ENCODE measurements at regions not wholly inside any gene's neighbourhood (a gene's known extent, or its start where the extent isn't known, plus 50 kb on each side); places are given as distances from the start of the nearest gene placed in this dataset.
A peak's percentile ranks its signal among the peaks of the same experiment; 100 is the strongest.

- TF ChIP-seq REST (IDR thresholded peaks at IDR 0.05; ENCODE audit: unreplicated experiment) = no peak
- no peak for TF ChIP-seq CREB1 (CRISPR knock-in tag; IDR thresholded peaks at IDR 0.05; ENCODE audit: low read depth)
- TF ChIP-seq JUNB (IDR thresholded peaks at IDR 0.05; ENCODE audit: unreplicated experiment) = no peak
- no peak for TF ChIP-seq ZNF331 (CRISPR knock-in tag; IDR thresholded peaks at IDR 0.05; ENCODE audit: low read depth)
These were observed 189.5 kb downstream of the NSUN3 start (continued) for GRCh38 chr3:94252316-94252715.

GRCh38 chr3:94256888-94257813 lies 194.3 kb downstream of the NSUN3 start:
- Mint-ChIP-seq H3K27ac (no peak overlapping the region), H3K36me3 (ENCODE audit: low read depth) (peaks cover 12% of the 10 kb centered on the region)

More at GRCh38 chr3:94256888-94257813, 194.3 kb downstream of the NSUN3 start:
- H3K79me2 ChIP-seq (replicated peaks; ENCODE audit: insufficient read depth) = no peaks in the 10 kb centered on the region
- no peaks in the 10 kb centered on the region for H3K27me3 Mint-ChIP-seq (ENCODE audit: insufficient read depth, low read depth, poor library complexity)
- H3K9me3 Mint-ChIP-seq = peaks cover 14% of the 10 kb centered on the region
- no peak for TF ChIP-seq REST (IDR thresholded peaks at IDR 0.05; ENCODE audit: unreplicated experiment)
- no peak for TF ChIP-seq CREB1 (CRISPR knock-in tag; IDR thresholded peaks at IDR 0.05; ENCODE audit: low read depth)
- no peak for TF ChIP-seq NANOG (IDR thresholded peaks at IDR 0.05; ENCODE audit: borderline replicate concordance)
- TF ChIP-seq ZNF331 (CRISPR knock-in tag; IDR thresholded peaks at IDR 0.05; ENCODE audit: low read depth) = no peak
- TF ChIP-seq EZH2phosphoT487 (IDR thresholded peaks at IDR 0.05; ENCODE audit: unreplicated experiment) = no peak
- no peak for TF ChIP-seq JUNB (IDR thresholded peaks at IDR 0.05; ENCODE audit: unreplicated experiment)
- no peaks in the 10 kb centered on the region; the same call in 1 of the 2 replicates for H3K4me1 ChIP-seq (ENCODE audit: insufficient read depth)
- no peak overlapping the region for H3K4me3 ChIP-seq
- H2AFZ ChIP-seq = no peak overlapping the region
- H3K9me2 ChIP-seq (ENCODE audit: insufficient read depth) = peaks cover 4% of the 10 kb centered on the region; the same call in 1 of the 2 replicates
- no peak for ATAC-seq
- no peaks in the 10 kb centered on the region for H3K36me3 ChIP-seq (ENCODE audit: insufficient read depth)
- H4K20me1 ChIP-seq (replicated peaks; ENCODE audit: insufficient read depth) = no peaks in the 10 kb centered on the region
- no peaks in the 10 kb centered on the region for H3K27me3 ChIP-seq (ENCODE audit: insufficient read depth)
- H3K4me2 ChIP-seq = no peak overlapping the region
- H3F3A ChIP-seq (replicated peaks; ENCODE audit: low read depth) = no peaks in the 10 kb centered on the region
- no peak overlapping the region for H3K4me3 Mint-ChIP-seq
- no peak overlapping the region for H3K27ac ChIP-seq (ENCODE audit: low read depth)
- DNase-seq (ENCODE audit: low spot score) = peak; percentile 8
- H3K4me1 Mint-ChIP-seq = peaks cover 7% of the 10 kb centered on the region

Data from GM23338 (cell line).